Esophagus squamous epithelium (tissue), 4 donors: ENCODE measurements at regions not wholly inside any gene's neighbourhood (a gene's known extent, or its start where the extent isn't known, plus 50 kb on each side); places are given as distances from the start of the nearest gene placed in this dataset.

ENCODE experiments used
- POLR2A ChIP-seq, 4 donors: fragments of 450-650 bp; IDR thresholded peaks; one replicate each; pipeline ENCODE4 v1.6.1; 2017; ENCODE audit warnings: antibody characterized with exemption in 4 of 4, mild to moderate bottlenecking in 4 of 4, moderate library complexity in 3 of 4
- TF ChIP-seq, protein P1 (sequence below), 6 experiments: fragments of 450-650 bp in 4 of 6; fragments of 200-600 bp in 2 of 6; sonication (generic) in 2 of 6; IDR thresholded peaks; one replicate each; pipeline ENCODE4 v1.5.1; 2016 to 2019; ENCODE audit warnings: antibody characterized with exemption in 6 of 6, mild to moderate bottlenecking in 4 of 6, moderate library complexity in 4 of 6

DNA sequence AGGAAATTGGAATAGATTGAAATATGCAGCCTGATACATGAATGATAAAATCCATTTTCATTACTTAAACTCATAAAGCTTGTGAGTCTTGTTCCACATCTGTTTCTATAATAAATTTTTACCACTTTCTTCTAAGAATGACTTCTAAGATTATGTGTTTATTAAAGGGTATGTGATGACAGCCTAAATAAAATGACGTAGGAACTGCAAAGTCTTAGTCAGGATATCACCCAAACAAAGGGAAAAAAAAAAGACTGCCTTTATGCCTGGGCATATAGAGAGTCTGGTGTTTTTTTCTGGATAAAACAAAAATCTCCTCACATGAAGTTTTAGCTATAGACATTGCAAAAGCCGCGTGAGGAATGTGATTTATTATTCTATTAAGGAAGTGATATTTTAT is 844.0 kb downstream of the DIPK2A start:
- TF ChIP-seq, protein P1, sequence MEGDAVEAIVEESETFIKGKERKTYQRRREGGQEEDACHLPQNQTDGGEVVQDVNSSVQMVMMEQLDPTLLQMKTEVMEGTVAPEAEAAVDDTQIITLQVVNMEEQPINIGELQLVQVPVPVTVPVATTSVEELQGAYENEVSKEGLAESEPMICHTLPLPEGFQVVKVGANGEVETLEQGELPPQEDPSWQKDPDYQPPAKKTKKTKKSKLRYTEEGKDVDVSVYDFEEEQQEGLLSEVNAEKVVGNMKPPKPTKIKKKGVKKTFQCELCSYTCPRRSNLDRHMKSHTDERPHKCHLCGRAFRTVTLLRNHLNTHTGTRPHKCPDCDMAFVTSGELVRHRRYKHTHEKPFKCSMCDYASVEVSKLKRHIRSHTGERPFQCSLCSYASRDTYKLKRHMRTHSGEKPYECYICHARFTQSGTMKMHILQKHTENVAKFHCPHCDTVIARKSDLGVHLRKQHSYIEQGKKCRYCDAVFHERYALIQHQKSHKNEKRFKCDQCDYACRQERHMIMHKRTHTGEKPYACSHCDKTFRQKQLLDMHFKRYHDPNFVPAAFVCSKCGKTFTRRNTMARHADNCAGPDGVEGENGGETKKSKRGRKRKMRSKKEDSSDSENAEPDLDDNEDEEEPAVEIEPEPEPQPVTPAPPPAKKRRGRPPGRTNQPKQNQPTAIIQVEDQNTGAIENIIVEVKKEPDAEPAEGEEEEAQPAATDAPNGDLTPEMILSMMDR (IDR thresholded peaks at IDR 0.05) = no peak
- TF ChIP-seq POLR2A (IDR thresholded peaks at IDR 0.05) = no peak
